ENCODE measurements at regions not wholly inside any gene's neighbourhood (a gene's known extent, or its start where the extent isn't known, plus 50 kb on each side); places are given as distances from the start of the nearest gene placed in this dataset.
"Not testable (repeated sequence)": the region's sequence is repeated elsewhere in the genome, so short reads cannot be mapped to it uniquely, and the experiment has no call there.

DNA sequence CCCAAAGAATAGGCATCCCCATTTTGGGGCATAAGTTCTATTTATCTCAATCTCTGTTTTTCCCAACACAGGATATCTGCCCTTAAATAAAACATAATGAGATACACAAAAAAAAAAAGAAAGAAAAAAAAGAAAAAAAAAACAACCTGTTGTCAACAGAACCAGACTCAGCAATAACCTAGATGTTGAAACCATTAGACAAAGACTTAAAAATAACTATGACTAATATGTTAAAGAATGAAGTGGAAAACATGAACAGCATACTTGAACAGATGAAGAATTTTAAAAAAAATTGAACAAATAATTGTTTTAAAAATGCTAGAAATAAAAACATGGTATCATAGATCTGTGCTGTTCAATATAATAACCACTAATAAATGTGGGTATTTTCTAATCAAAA, 93.4 kb upstream of the RXFP1 start:
- H3K4me3 ChIP-seq (ENCODE audit: low read depth, low read length) = no peak overlapping the region
- no peak for TF ChIP-seq CTCF (conservative IDR thresholded peaks at IDR 0.05; ENCODE audit: low read depth, low read length)
- DNase-seq (ENCODE audit: low read depth) = no peak

DNA sequence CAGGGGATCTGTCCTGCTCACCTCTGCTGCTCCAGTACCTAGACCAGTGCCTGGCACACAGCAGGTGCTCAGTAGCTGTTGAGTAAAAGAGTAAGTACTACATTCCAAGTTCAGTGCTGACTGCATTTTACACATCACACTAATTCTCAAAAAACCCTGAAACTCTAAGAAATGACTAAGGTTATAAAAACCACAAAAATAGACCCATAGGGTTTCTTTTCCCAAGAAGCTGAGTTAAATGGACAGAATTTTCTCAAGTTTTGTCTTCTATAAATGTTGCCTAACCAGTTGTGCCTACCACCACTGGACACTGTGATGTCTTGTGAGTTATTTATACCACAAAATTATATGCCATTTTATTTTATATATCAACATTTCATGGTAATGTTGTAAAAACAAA, 78.9 kb upstream of the RXFP1 start:
- TF ChIP-seq CTCF (conservative IDR thresholded peaks at IDR 0.05; ENCODE audit: low read depth, low read length) = no peak
- no peak for DNase-seq (ENCODE audit: low read depth)

GRCh38 chr4:158443731-158444130, 78.0 kb upstream of the RXFP1 start:
- TF ChIP-seq CTCF (conservative IDR thresholded peaks at IDR 0.05; ENCODE audit: low read depth, low read length) = no peak
- DNase-seq (ENCODE audit: low read depth) = no peak
- no peak overlapping the region for H3K4me3 ChIP-seq (ENCODE audit: low read depth, low read length)

More for the DNA sequence above, 78.9 kb upstream of the RXFP1 start:
- H3K4me3 ChIP-seq (ENCODE audit: low read depth, low read length) = no peak overlapping the region

GRCh38 chr4:158444621-158445020, 77.1 kb upstream of the RXFP1 start:
- no peak for TF ChIP-seq CTCF (conservative IDR thresholded peaks at IDR 0.05; ENCODE audit: low read depth, low read length)
- no peak overlapping the region for H3K4me3 ChIP-seq (ENCODE audit: low read depth, low read length)
- DNase-seq (ENCODE audit: low read depth) = no peak

DNA sequence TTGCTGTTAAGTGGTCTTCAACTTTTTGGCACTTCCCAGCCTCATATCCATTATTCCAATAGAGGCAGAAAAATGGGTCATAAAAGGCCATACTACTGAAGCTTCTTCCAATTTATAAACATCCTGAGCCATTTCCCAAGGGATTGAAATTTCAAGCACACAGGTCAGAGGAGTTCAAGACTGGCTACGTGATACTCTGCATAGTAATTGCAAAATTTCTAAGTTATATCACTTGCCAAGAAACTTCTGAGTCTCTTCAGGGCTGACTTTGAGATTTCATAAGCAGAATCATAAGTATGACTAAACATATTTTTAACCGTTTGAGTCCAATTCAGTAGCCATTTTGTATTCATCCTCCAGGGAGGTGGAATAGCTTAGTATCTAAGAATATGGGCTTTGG, 75.6 kb upstream of the RXFP1 start:
- no peak overlapping the region for H3K4me3 ChIP-seq (ENCODE audit: low read depth, low read length)
- DNase-seq (ENCODE audit: low read depth) = no peak
- TF ChIP-seq CTCF (conservative IDR thresholded peaks at IDR 0.05; ENCODE audit: low read depth, low read length) = no peak

- no peak for DNase-seq (ENCODE audit: low read depth)
- TF ChIP-seq CTCF (conservative IDR thresholded peaks at IDR 0.05; ENCODE audit: low read depth, low read length) = no peak
- H3K4me3 ChIP-seq (ENCODE audit: low read depth, low read length) = no peak overlapping the region
Measured at GRCh38 chr4:158450741-158451140, 70.9 kb upstream of the RXFP1 start.

DNA sequence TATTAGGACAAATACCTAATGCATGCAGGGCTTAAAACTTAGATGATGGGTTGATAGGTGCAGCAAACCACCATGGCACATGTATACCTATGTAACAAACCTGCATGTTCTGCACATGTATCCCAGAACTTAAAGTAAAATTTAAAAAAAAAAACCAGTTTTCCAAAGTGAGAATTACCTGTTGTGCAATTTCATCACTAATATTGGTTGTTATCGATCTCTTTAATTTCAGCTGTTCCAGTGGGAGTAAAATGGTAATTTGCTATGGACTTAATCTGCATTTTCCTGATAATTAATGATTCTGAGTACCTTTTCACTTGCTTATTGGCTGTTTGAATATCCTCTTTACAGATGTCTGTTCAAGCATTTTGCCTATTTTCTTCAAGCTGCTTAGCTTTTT, 69.6 kb upstream of the RXFP1 start:
- H3K4me3 ChIP-seq (ENCODE audit: low read depth, low read length); DNase-seq (ENCODE audit: low read depth): not testable (repeated sequence)
